Panc1 (cell line): ENCODE measurements at regions not wholly inside any gene's neighbourhood (a gene's known extent, or its start where the extent isn't known, plus 50 kb on each side); places are given as distances from the start of the nearest gene placed in this dataset.

Experiments
- CTCF ChIP-seq: fragments of 450-650 bp; IDR thresholded peaks from 2 replicates; pipeline ENCODE4 v1.5.1; 2017; ENCODE audit warnings: mild to moderate bottlenecking
- POLR2AphosphoS5 ChIP-seq: IDR thresholded peaks from 2 replicates; pipeline ENCODE4 v1.6.1; 2012; ENCODE audit warnings: mild to moderate bottlenecking, low read depth, low read length, moderate library complexity
- REST ChIP-seq, 2 experiments: IDR thresholded peaks; 2 replicates each; pipeline ENCODE4 v1.6.1; 2011 to 2012; ENCODE audit warnings: low read depth in 2 of 2, control low read depth in 1 of 2, low read length in 1 of 2, mild to moderate bottlenecking in 1 of 2, moderate library complexity in 1 of 2; ENCODE audit not compliant: insufficient read depth in 1 of 2
- TCF7L2 ChIP-seq: IDR thresholded peaks from 2 replicates; pipeline ENCODE4 v1.6.1; 2011; ENCODE audit warnings: mild to moderate bottlenecking, low read depth, low read length, inconsistent platforms

- TF ChIP-seq CTCF (no peak), REST (IDR thresholded peaks at IDR 0.05; ENCODE audit: insufficient read depth in 1 of 2, low read depth in 2 of 2, low read length in 1 of 2) (no peak), TCF7L2 (no peak), POLR2AphosphoS5 (no peak)
Measured at GRCh38 chr5:158022393-158022792, 163.4 kb upstream of the CLINT1 start.
